Activated naive CD4-positive, alpha-beta T cell treated with anti-CD3 and anti-CD28 coated beads, Interleukin-2, amount 50 U/mL, for 16 hours (primary cell): ENCODE measurements at regions not wholly inside any gene's neighbourhood (a gene's known extent, or its start where the extent isn't known, plus 50 kb on each side); places are given as distances from the start of the nearest gene placed in this dataset.
"Not testable (repeated sequence)": the region's sequence is repeated elsewhere in the genome, so short reads cannot be mapped to it uniquely, and the experiment has no call there.

Experiments used
- DNase-seq: peaks from one replicate; pipeline ENCODE4 v3.0.0-alpha.2; 2020

- no peak for DNase-seq
These were observed 128.4 kb downstream of the AKAP11 start for GRCh38 chr13:42400188-42400833.

GRCh38 chr13:42401376-42401775 is 129.4 kb downstream of the AKAP11 start:
- DNase-seq: no peak

GRCh38 chr13:42405665-42406390 is 133.9 kb downstream of the AKAP11 start:
- peak; percentile 40 for DNase-seq

GRCh38 chr13:42409075-42409474 is 137.1 kb downstream of the AKAP11 start:
- no peak for DNase-seq

GRCh38 chr13:42409551-42409950 is 137.6 kb downstream of the AKAP11 start:
- DNase-seq: no peak

- no peak for DNase-seq
These were observed 141.0 kb downstream of the AKAP11 start for GRCh38 chr13:42412812-42413483.

GRCh38 chr13:42413484-42413815 is 141.5 kb downstream of the AKAP11 start:
- DNase-seq: no peak

GRCh38 chr13:42417626-42418025 is 145.7 kb downstream of the AKAP11 start:
- no peak for DNase-seq

GRCh38 chr13:42418184-42418583 is 146.2 kb downstream of the AKAP11 start:
- no peak for DNase-seq

GRCh38 chr13:42420304-42420703 is 148.4 kb downstream of the AKAP11 start:
- DNase-seq: peak; percentile 43

GRCh38 chr13:42422681-42423080 is 150.7 kb downstream of the AKAP11 start:
- no peak for DNase-seq

- DNase-seq: no peak
These were observed 149.8 kb upstream of the TNFSF11 start for GRCh38 chr13:42424182-42424581.

- DNase-seq: no peak
These were observed 128.6 kb upstream of the TNFSF11 start for GRCh38 chr13:42445354-42445753.

GRCh38 chr13:42446597-42446996 is 127.4 kb upstream of the TNFSF11 start:
- DNase-seq: not testable (repeated sequence)

- DNase-seq: no peak
These were observed 120.8 kb upstream of the TNFSF11 start for GRCh38 chr13:42453091-42453645.

- DNase-seq: no peak
These were observed 119.2 kb upstream of the TNFSF11 start for GRCh38 chr13:42454749-42455148.

GRCh38 chr13:42458193-42458592 is 115.8 kb upstream of the TNFSF11 start:
- DNase-seq: no peak

GRCh38 chr13:42466123-42466522 is 107.8 kb upstream of the TNFSF11 start:
- no peak for DNase-seq

GRCh38 chr13:42466609-42467008 is 107.3 kb upstream of the TNFSF11 start:
- no peak for DNase-seq

- peak; percentile 30 for DNase-seq
These were observed 99.0 kb upstream of the TNFSF11 start for GRCh38 chr13:42474954-42475353.

GRCh38 chr13:42477596-42478190 is 96.3 kb upstream of the TNFSF11 start:
- DNase-seq: no peak

GRCh38 chr13:42478531-42479156 is 95.3 kb upstream of the TNFSF11 start:
- DNase-seq: no peak

- no peak for DNase-seq
These were observed 89.6 kb upstream of the TNFSF11 start for GRCh38 chr13:42484386-42484785.
